Suppressor macrophage treated with lipopolysaccharide for 1 hour (primary cell): ENCODE measurements at regions not wholly inside any gene's neighbourhood (a gene's known extent, or its start where the extent isn't known, plus 50 kb on each side); places are given as distances from the start of the nearest gene placed in this dataset.
A peak's percentile ranks its signal among the peaks of the same experiment; 100 is the strongest.
"Not testable (repeated sequence)": the region's sequence is repeated elsewhere in the genome, so short reads cannot be mapped to it uniquely, and the experiment has no call there.

ENCODE experiments used
- DNase-seq, 3 donors: peaks; one replicate each; pipeline ENCODE4 v3.0.0-alpha.2; 2020 to 2022

DNA sequence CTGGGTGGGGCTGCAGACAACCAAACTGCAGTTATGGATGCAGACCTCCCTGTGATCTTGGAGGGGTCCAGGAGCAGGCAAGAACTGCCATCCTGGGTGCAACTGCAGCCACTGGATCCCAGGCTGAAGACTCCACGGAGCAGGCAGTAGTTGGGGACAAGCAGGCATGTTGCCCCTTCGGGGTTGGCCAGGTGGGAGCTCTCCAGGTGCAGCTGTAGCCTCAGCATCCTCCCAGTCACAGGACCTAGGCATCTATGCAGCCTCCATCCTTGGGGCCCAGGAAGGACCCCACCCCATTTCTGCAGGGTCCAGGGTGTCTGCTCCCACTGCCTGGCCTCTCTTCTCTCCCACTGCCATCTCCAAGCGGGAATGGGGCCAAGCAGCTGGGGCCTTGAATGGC lies 322.2 kb upstream of the RBMS3 start:
- DNase-seq: no peak

DNA sequence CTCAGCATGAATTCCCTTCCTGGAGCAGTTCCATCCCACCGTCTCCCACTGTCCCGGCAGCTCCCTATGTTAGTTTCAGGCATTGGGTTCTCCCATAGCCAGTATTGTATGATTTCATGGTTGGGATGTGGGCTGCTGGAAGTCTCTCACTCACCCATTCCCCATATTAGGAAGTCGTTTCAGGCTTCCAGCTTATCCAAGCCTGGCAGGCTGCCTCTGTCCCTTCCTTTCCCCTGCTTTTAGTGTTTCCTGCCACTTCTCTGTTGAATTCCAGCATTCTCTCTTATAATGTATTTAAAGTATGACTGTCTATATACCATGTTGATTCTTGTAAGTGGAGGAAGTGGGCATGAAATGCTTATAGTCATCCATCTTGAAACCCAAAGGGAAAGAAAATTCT lies 309.7 kb upstream of the RBMS3 start:
- no peak for DNase-seq

DNA sequence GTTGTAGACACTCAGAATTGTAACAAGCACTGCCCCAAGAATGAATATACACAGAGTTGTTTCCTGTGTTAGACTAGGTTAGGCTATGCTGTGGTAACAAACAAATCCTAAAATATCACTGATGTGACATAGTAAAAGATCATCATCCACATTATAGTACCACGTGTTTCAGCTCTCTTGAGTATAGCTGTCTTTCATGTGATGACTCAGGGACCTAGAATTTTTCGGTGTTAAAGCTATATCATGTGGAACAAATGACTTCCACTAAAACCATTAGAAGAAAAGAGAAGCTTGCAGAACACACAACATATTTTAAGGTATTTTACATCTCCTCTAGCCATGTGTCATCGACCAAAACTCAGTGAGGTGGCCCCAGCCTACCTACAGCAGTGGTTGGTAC lies 307.9 kb upstream of the RBMS3 start:
- no peak for DNase-seq

- DNase-seq: no peak
These were observed 307.3 kb upstream of the RBMS3 start for GRCh38 chr3:28973609-28974008.

DNA sequence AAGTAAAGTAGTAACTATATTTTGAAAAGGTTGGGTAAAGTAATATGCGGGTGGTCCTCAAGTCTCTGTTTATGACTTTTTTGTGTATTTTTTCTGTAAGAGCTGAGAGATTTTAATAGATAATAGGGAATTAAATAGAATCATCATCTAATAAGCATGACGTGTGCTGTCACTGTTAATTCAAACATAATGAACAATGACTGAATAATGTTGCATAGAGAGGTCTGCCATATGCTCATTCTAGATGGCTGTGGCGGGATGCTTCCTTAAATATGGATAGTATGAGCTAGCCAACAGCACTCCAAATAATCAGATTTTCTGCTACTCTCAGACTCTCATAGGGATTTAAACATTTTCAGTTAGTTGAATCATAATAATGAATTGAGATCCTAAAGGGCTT lies 302.8 kb upstream of the RBMS3 start:
- DNase-seq: no peak

GRCh38 chr3:28980131-28980530 lies 300.7 kb upstream of the RBMS3 start:
- no peak for DNase-seq

DNA sequence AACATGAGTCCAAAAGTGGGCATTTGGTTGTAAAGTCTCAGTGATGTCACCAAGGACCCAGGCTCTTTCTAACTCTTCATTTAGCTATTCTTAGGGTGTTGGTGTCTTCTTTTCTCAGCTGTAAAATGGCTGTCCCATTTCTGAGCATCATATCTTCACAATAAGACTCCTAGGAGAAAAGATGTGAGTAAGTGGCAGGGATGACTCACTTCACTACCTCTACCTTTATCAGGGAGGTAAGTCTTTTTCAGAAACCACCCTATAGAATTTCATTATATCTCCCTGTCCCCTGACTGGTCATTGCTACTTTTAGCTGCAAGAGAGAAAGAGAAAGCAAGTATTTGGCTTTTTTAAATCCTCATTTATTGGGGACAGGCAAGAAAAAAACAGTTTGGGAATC lies 300.2 kb upstream of the RBMS3 start:
- DNase-seq: no peak

DNA sequence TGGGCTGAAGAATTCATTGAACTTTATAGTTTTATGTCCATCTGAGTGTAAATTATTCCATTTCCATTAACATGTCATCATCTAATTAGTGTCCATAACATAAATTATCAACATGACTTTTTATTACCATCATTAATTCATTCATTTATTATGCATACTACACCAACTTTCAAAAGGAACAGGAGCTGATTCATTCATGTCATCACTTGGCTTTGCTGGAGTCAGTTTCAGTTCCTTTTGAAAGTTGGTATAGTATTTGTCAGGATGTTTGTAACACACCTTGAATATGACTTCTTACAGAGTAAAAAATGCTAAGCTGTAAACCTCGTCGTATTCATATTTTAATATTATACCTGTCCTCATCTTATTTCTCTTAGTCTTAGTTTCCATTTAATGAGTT lies 298.0 kb upstream of the RBMS3 start:
- DNase-seq: no peak

DNA sequence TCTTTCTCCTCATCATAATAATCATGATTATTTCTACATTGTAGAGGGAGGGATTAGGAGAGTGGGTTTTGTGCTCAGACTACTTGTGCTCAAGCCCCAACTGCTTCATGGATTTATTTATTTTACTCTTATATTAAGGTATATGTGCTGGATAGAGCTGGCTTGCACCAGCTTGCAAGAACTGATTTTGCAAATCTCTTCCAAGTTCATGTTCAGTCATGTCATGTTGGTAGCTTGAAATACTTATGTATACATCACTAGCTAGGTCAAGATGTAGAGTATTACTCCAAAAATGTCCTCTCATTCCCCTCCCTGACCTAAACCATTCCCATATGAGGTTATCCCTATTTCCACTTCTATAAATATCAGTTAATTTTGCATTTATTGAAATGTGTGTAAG lies 293.9 kb upstream of the RBMS3 start:
- DNase-seq: no peak

DNA sequence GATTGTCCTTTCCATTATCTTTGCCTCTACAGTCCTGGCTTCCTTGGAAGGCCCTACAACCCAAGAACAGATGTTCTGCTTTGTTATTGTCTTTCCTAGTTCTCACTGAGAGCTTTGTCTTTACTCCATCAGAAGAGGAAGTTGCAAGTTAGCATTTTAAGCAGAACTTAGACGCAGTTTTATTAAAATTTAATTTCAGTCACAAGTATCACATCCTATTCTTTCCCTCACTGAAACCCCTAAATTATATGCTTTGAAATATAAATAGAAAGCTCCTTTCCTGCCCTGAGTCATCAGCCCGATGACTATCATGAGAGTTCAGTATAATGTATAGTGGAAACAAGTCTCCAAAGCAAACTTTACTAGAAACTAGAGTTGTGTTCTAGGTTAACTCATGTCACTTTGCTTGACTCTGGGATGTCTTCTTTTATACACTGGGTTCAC lies 291.2 kb upstream of the RBMS3 start:
- DNase-seq: peak; percentile 7 to 50 (median 35)

DNA sequence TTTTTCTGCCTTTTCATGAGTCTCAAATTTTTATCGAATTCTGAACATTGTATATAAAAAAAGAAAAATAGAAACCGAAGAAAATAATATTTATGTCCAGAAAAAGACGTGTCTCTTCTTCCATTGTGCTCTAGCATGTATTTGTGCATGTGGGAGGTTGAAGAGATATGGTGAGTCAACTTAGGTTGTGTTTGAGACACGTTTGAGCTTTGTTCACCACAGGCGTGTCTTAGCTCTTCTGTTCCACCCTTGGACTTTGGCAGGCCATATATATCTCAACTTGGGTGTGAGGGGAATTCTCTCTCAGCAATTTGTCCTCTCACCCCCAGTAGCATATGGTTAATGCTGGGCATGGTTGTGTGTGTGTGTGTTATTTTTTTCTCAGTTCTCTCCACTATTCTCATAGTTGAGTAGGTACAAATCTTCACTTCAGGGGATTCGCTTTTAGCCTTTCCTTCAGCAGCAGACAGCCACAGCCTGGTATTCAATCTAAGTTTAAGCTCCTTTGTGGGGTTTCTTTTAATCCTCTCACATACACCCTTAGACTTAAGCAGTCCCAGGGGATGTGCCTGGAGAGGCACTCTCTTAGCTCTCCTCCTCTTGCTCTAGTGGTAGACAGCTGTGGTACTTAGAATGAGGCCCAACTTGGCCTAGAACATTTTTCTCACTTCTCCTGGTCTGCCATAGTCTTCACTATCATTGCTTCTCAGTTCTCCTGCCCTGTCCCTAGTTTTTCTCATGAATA lies 286.5 kb upstream of the RBMS3 start:
- DNase-seq: no peak

- no peak for DNase-seq
These were observed 275.8 kb upstream of the RBMS3 start for GRCh38 chr3:29004885-29005599.

- no peak for DNase-seq
These were observed 275.0 kb upstream of the RBMS3 start for GRCh38 chr3:29005862-29006261.

DNA sequence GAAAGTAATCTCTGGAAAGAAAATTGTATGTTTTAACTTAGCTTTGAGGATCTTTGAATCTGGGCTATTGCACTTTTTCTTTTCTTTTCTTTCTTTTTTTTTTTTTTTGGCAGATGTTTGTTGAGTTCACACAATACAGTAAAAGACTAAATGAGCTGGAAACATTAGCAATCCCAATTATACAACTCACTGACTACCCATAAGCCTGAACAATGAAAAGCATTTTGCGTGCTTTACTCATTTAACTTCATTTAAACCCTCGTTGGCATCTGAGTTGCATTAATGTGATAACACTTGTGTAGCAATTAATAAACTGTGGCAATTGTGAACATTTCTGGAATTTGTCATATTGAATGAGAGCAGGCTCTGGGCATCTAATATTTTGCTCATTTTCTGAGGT lies 269.4 kb upstream of the RBMS3 start:
- no peak for DNase-seq

DNA sequence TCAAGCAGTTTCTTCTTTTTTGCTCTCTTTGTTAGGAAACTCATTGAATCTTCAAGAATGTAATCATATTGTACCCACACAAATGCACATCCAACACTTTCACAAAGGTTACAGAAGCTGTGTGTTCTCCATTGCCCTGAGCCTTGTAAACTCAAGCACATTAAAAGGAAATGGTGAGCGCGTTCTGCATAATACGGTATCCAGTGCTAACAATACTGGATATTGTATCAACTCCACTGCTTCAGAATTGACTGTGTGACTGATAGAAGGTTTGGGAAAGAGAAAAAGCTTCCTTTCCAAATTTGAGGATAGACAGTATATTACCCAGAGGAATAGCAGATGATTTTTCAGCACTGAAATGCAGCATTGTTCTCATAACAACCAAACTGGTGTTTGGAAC lies 268.9 kb upstream of the RBMS3 start:
- no peak for DNase-seq

DNA sequence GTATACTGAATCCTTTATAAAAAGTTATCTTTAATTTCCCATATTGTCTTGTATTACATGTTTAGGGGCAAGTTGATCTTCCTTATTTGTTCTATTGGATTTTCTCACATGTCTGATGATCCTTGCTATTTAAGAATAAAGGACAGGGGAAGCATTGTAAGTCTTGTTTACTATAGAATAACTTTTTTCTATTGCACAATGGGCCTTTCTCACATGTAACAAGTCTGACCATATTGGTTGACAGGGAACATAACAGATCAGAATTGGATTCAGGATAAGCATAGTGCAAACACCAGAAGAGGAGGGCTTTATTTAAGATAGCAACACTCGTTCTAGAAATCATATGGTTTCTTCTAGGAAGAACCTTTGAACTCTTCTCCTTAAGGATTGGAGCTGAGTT lies 257.9 kb upstream of the RBMS3 start:
- no peak for DNase-seq

DNA sequence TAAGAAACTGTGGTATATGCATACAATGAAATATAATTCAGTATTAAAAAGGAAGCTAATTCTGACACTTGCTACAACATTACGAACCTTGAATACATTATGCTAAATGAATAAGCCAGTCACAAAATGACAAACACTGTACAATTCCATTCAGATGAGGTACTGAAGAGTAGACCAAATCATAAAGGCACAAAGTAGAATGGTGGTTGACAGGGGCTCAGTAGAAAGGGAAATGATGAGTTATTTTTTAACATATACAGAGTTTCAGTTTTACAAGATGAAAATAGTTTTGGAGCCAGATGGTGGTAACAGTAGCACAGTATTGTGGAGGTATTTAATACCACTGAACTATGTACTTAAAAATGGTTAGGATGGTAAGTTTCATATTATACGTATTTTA lies 254.6 kb upstream of the RBMS3 start:
- DNase-seq: no peak

DNA sequence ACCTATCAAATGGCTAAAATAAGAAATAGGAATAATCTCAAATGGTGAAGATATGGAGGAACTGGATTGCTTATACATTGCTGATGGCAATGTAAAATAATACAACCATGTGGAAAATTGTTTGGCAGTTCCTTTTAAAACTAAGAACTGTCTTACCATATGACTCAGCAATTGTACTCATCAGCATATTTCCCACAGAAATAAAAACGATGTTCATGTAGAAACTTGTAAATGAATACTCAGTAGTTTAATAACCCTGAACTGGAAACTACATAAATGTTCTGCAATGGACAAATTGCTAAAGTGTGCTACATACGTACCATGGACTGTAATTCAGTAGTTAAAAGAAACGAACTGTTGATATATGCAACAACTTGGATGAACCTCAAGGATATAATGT lies 253.9 kb upstream of the RBMS3 start:
- no peak for DNase-seq

GRCh38 chr3:29031175-29031574 lies 249.7 kb upstream of the RBMS3 start:
- not testable (repeated sequence) for DNase-seq

- no peak for DNase-seq
These were observed 247.4 kb upstream of the RBMS3 start for GRCh38 chr3:29033511-29033910.

- no peak for DNase-seq
These were observed 230.7 kb upstream of the RBMS3 start for GRCh38 chr3:29050155-29050554.

- DNase-seq: no peak
These were observed 223.5 kb upstream of the RBMS3 start for GRCh38 chr3:29057326-29057725.

- DNase-seq: no peak
These were observed 216.8 kb upstream of the RBMS3 start for GRCh38 chr3:29064085-29064484.

DNA sequence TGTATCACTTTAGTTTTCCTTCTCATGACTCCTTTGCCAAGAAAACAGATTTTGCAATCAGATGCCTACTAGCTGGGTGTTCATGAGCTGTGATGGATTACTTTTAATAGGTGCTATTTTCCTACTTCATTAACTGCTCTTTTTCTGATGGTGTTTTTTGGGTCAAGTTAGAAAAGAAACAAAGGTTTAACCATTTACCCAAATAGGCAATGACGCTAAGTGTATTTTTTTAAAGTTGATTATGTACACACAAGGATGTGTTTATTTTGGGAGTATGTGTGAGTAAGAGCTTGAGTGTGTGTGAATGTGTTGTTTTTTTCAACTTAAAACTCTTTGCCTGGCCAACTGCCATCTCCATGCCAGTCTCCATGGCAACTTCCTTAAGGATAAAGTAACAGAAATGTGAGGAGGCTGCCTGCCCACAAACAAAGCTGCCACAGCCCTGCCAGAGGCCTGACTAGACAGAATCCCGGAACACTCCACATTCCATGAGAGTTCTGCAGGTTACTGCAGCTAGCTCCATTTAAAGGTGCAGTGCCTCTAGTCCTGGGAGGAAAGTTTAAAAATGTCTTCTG lies 215.6 kb upstream of the RBMS3 start:
- DNase-seq: no peak
